GM12891 (cell line): ENCODE measurements at regions not wholly inside any gene's neighbourhood (a gene's known extent, or its start where the extent isn't known, plus 50 kb on each side); places are given as distances from the start of the nearest gene placed in this dataset.

Experiments
- DNase-seq: peaks from one replicate; pipeline ENCODE4 v3.0.0; 2011; ENCODE audit warnings: low spot score; ENCODE audit not compliant: insufficient read length
- FAIRE-seq: peaks from 2 replicates; lab custom pipeline; 2011; peaks lifted over from hg19 to GRCh38; lab: Jason Lieb, UNC
- PAX5 ChIP-seq: IDR thresholded peaks from 2 replicates; pipeline ENCODE4 v1.6.1; 2011; ENCODE audit warnings: low read length, moderate library complexity, mild to moderate bottlenecking; ENCODE audit not compliant: insufficient read depth, severe bottlenecking
- POLR2A ChIP-seq: IDR thresholded peaks from 2 replicates; pipeline ENCODE4 v1.6.1; 2011; ENCODE audit warnings: low read depth, low read length, control low read depth
- POLR2AphosphoS5 ChIP-seq: IDR thresholded peaks from 2 replicates; pipeline ENCODE4 v1.6.1; 2011; ENCODE audit warnings: low read depth, low read length, control low read depth
- POU2F2 ChIP-seq: IDR thresholded peaks from 2 replicates; pipeline ENCODE4 v1.6.1; 2011; ENCODE audit warnings: low read depth, mild to moderate bottlenecking, control low read depth, low read length, moderate library complexity
- SPI1 ChIP-seq: IDR thresholded peaks from 2 replicates; pipeline ENCODE4 v1.6.1; 2011; ENCODE audit warnings: low read depth, low read length, control low read depth
- TAF1 ChIP-seq: IDR thresholded peaks from 2 replicates; pipeline ENCODE4 v1.6.1; 2011; ENCODE audit warnings: low read depth, low read length, control low read depth

DNA sequence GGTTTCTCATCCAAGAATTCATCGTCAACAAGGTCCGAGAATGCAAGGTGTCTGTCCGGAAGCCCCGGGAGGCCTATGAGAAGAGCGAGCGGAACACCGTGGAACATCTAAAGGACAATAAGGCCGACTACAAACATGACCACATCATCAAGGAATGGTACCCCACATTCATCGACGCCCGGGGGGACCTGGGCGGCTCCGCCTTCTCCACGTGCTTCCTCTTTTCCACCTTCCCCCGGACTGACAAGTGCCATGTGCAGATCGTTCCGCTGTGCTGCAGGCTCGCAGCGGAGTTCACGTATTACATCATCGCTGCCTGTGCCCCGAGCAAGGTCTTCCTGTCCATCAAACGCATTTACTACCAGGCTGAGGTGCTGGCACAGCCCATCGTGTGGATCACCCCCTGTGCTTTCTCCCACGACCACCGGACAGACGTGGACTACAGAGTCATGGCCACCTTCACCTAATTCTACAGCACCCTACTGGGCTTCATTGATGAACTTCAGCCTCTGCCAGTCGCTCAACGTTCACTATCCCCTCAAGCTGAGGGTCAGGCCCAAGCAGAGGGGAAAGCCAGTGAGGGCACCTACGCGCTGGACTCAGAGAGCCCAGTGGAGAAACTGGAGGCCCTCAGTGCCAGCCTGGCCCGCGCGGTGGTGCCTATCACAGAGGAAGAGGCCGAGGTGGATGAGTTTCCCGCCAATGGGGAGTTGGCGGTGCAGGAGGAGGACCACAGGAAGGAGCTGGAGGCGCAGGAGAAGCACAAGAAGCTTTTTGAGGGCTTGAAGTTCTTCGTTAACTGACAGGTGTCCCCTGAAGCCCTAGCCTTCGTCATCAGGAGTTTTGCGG lies 125.9 kb upstream of the PABPC4L start:
- DNase-seq: no peak
- no peak for FAIRE-seq
- no peak for TF ChIP-seq POLR2AphosphoS5
- no peak for TF ChIP-seq POU2F2
- no peak for TF ChIP-seq TAF1

DNA sequence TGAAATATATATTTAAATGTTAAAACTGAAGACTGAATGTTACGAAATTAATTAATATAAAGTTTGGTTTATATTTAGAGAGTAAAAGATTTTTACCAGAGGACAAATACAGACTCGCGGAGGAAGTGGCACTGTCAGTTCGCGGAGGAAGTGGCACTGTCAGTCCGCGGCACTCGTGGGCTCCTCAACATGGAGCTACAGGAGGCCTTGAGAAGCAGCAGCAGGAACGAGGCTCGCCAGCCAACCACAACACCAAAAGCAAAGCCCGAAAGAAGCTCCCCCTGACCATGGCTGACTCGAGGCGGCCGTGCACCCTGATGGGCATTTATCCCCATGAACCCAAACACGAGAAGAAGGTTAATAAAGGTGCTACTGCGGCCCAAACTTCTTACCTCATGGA lies 125.3 kb upstream of the PABPC4L start:
- FAIRE-seq: no peak
- TF ChIP-seq POLR2A (no peak), PAX5 (no peak), SPI1 (no peak), POU2F2 (no peak), POLR2AphosphoS5 (no peak), TAF1 (no peak)
- no peak for DNase-seq

GRCh38 chr4:134324179-134324578 lies 122.6 kb upstream of the PABPC4L start:
- TF ChIP-seq SPI1 (peak; percentile 47; the same call in 1 of the 2 replicates), POLR2AphosphoS5 (no peak), POU2F2 (no peak), PAX5 (no peak), TAF1 (no peak), POLR2A (no peak)
- DNase-seq (no peak), FAIRE-seq (no peak)

DNA sequence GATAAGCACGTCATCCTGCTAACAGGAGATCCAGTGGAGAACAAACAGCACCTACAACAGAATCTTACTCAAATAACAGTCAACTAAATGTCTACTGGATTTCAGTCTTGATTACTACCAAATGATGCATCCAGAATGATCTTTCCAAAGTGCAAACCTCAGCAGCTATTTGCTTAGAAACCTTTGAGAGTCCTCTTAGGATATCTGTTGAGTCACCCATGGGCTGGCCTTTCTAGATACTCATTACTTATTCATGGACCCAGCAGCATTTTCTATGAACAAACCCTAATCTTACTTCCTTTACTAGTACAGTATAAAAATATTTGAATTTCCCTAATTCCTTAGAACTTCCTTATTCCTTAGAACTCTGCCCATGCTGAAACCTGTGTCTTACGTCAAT lies 118.5 kb upstream of the PABPC4L start:
- TF ChIP-seq TAF1 (no peak), POU2F2 (no peak), PAX5 (no peak), POLR2AphosphoS5 (no peak), POLR2A (no peak), SPI1 (no peak)
- DNase-seq: no peak
- no peak for FAIRE-seq

- FAIRE-seq (no peak), DNase-seq (no peak)
- TF ChIP-seq PAX5 (no peak), SPI1 (no peak), POU2F2 (no peak), POLR2AphosphoS5 (no peak), POLR2A (no peak), TAF1 (no peak)
These were observed 112.0 kb upstream of the PABPC4L start for GRCh38 chr4:134313591-134313990.

GRCh38 chr4:134309715-134310114 lies 108.1 kb upstream of the PABPC4L start:
- TF ChIP-seq TAF1 (no peak), POLR2A (no peak), PAX5 (no peak), POLR2AphosphoS5 (no peak), POU2F2 (no peak), SPI1 (no peak)
- FAIRE-seq: no peak
- no peak for DNase-seq

- FAIRE-seq: no peak
- DNase-seq: no peak
- TF ChIP-seq TAF1 (no peak), POU2F2 (no peak), SPI1 (no peak), POLR2AphosphoS5 (no peak), POLR2A (no peak), PAX5 (no peak)
These were observed 107.3 kb upstream of the PABPC4L start for GRCh38 chr4:134308910-134309309.

DNA sequence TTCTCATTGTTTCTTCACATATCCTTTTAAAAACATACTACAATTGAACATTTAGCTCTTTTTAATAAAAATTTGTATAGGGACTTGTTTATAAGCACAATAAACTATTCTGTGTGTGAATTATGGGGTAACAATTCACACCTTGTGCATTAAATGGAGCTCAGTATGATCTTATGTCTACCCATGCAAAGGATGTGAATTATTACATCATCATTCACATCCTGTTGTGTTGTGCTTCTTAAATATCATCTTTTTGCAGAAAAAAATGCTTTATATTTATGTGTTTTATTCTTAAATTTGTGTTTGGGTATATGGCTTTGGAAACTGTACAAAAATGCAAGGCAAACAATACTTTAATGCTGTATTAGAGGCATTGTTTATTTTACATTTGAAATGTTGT lies 96.7 kb upstream of the PABPC4L start:
- DNase-seq (no peak), FAIRE-seq (no peak)
- no peak for TF ChIP-seq TAF1
- no peak for TF ChIP-seq PAX5
- TF ChIP-seq POLR2AphosphoS5: no peak
- no peak for TF ChIP-seq SPI1
- TF ChIP-seq POLR2A: no peak
- no peak for TF ChIP-seq POU2F2

- FAIRE-seq (no peak), DNase-seq (no peak)
- TF ChIP-seq SPI1: no peak
- no peak for TF ChIP-seq TAF1
- no peak for TF ChIP-seq PAX5
- no peak for TF ChIP-seq POLR2A
- TF ChIP-seq POU2F2: no peak
- TF ChIP-seq POLR2AphosphoS5: no peak
These were observed 96.2 kb upstream of the PABPC4L start for GRCh38 chr4:134297765-134298164.

GRCh38 chr4:134282680-134283079 lies 81.1 kb upstream of the PABPC4L start:
- FAIRE-seq (no peak), DNase-seq (no peak)
- TF ChIP-seq POLR2A (no peak), PAX5 (no peak), POU2F2 (no peak), SPI1 (no peak), POLR2AphosphoS5 (no peak), TAF1 (no peak)

DNA sequence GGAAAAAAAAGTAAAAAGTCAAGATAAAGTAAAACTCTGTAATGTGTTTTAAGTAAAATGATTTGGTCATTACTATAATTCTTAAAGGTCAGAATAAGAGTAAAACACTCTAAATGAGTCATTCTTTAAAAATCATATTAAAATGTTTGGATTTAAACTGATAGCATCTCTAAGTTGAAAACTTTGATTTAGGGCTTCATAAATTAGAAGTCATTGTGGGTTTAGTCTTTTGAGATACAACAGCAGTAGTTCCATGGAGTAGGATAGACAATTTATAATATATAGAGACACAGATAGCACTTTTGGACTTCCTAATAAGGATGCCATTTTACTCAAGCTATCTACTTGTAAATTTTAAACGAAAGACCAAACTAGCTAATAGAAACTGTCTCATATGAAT lies 77.1 kb upstream of the PABPC4L start:
- FAIRE-seq: no peak

More for the DNA sequence above, 77.1 kb upstream of the PABPC4L start:
- DNase-seq: no peak
- TF ChIP-seq TAF1 (no peak), POLR2AphosphoS5 (no peak), POU2F2 (no peak), SPI1 (no peak), POLR2A (no peak), PAX5 (no peak)
